ENCODE measurements at regions not wholly inside any gene's neighbourhood (a gene's known extent, or its start where the extent isn't known, plus 50 kb on each side); places are given as distances from the start of the nearest gene placed in this dataset.

- H3K27ac ChIP-seq (ENCODE audit: low read depth, low read length, severe bottlenecking): no peak overlapping the region
- no peak overlapping the region for H3K4me3 ChIP-seq (ENCODE audit: extremely low read depth, insufficient read depth, low read length, poor library complexity, severe bottlenecking)
- H3K36me3 ChIP-seq (ENCODE audit: control insufficient read depth, insufficient read depth, low read length): no peaks in the 10 kb centered on the region
- 91 to 94% methylated on average over 13 to 14 of the region's 14 CpGs for WGBS, 2 experiments (ENCODE audit: insufficient coverage in 2 of 2)
- peaks cover 7% of the 10 kb centered on the region for H3K4me1 ChIP-seq (ENCODE audit: control insufficient read depth, insufficient read depth, low read length, poor library complexity, severe bottlenecking)
- H3K9me3 ChIP-seq (ENCODE audit: control insufficient read depth, low read length): peaks cover 6% of the 10 kb centered on the region
Observed at GRCh38 chr2:64784168-64785061, 130.7 kb upstream of the SERTAD2 start.

GRCh38 chr2:64785245-64785644 is 131.5 kb upstream of the SERTAD2 start:
- no peak overlapping the region for H3K27ac ChIP-seq (ENCODE audit: low read depth, low read length, severe bottlenecking)
- peaks cover 6% of the 10 kb centered on the region for H3K9me3 ChIP-seq (ENCODE audit: control insufficient read depth, low read length)
- WGBS, 2 experiments (ENCODE audit: insufficient coverage in 2 of 2): 97 to 100% methylated on average over 2 to 3 of the region's 3 CpGs
- H3K36me3 ChIP-seq (ENCODE audit: control insufficient read depth, insufficient read depth, low read length): no peaks in the 10 kb centered on the region
- H3K4me3 ChIP-seq (ENCODE audit: extremely low read depth, insufficient read depth, low read length, poor library complexity, severe bottlenecking): no peak overlapping the region
- peaks cover under 1% of the 10 kb centered on the region for H3K4me1 ChIP-seq (ENCODE audit: control insufficient read depth, insufficient read depth, low read length, poor library complexity, severe bottlenecking)

GRCh38 chr2:64786343-64787018 is 132.8 kb upstream of the SERTAD2 start:
- Histone ChIP-seq H3K9me3 (ENCODE audit: control insufficient read depth, low read length) (peaks cover 6% of the 10 kb centered on the region), H3K4me1 (ENCODE audit: control insufficient read depth, insufficient read depth, low read length, poor library complexity, severe bottlenecking) (no peaks in the 10 kb centered on the region), H3K36me3 (ENCODE audit: control insufficient read depth, insufficient read depth, low read length) (no peaks in the 10 kb centered on the region), H3K27ac (ENCODE audit: low read depth, low read length, severe bottlenecking) (no peak overlapping the region), H3K4me3 (ENCODE audit: extremely low read depth, insufficient read depth, low read length, poor library complexity, severe bottlenecking) (no peak overlapping the region)

DNA sequence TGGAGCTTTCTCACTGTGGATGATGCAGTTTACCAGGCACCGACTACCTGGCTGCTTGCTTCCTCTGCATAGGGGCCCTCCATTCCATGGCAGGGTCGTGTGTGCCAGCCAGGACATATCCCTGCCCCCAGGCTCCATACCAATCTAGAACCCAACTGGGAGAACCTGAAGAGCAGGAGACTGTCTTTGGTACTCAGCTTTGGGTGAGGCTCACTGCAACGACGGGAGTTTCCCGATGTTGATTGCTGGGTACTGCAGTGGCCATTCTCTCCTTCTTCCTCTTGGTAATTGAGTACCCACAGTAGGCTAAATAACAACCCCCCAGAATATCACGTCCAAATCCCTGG is 133.3 kb upstream of the SERTAD2 start:
- Histone ChIP-seq H3K27ac (ENCODE audit: low read depth, low read length, severe bottlenecking) (no peak overlapping the region), H3K4me3 (ENCODE audit: extremely low read depth, insufficient read depth, low read length, poor library complexity, severe bottlenecking) (no peak overlapping the region), H3K4me1 (ENCODE audit: control insufficient read depth, insufficient read depth, low read length, poor library complexity, severe bottlenecking) (no peaks in the 10 kb centered on the region), H3K36me3 (ENCODE audit: control insufficient read depth, insufficient read depth, low read length) (no peaks in the 10 kb centered on the region), H3K9me3 (ENCODE audit: control insufficient read depth, low read length) (peaks cover 6% of the 10 kb centered on the region)
- 95 to 100% methylated on average over 3 to 5 of the region's 6 CpGs for WGBS, 2 experiments (ENCODE audit: insufficient coverage in 2 of 2)

DNA sequence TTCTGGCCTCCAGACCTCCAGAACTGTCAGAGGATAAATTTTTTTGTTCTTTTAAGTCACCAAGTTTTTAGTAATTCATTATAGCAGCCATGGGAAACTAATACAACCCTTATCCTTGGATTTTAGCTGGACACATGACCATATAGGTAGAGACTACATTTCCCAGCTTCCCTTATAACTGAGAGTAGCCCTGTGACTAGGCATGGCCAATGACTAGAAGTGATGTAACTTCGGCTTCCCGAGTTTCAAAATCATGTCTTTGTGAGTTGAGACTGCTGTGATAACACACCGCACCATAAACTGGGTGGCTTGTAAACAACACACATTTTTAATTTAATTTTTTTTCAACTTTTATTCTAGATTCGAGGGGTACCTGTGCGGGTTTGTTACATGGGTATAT is 134.0 kb upstream of the SERTAD2 start:
- H3K4me1 ChIP-seq (ENCODE audit: control insufficient read depth, insufficient read depth, low read length, poor library complexity, severe bottlenecking): no peaks in the 10 kb centered on the region
- H3K9me3 ChIP-seq (ENCODE audit: control insufficient read depth, low read length): peaks cover 6% of the 10 kb centered on the region
- WGBS, 2 experiments (ENCODE audit: insufficient coverage in 2 of 2): 60 to 64% methylated on average over 2 of the region's 5 CpGs
- H3K27ac ChIP-seq (ENCODE audit: low read depth, low read length, severe bottlenecking): no peak overlapping the region
- no peaks in the 10 kb centered on the region for H3K36me3 ChIP-seq (ENCODE audit: control insufficient read depth, insufficient read depth, low read length)
- H3K4me3 ChIP-seq (ENCODE audit: extremely low read depth, insufficient read depth, low read length, poor library complexity, severe bottlenecking): no peak overlapping the region

DNA sequence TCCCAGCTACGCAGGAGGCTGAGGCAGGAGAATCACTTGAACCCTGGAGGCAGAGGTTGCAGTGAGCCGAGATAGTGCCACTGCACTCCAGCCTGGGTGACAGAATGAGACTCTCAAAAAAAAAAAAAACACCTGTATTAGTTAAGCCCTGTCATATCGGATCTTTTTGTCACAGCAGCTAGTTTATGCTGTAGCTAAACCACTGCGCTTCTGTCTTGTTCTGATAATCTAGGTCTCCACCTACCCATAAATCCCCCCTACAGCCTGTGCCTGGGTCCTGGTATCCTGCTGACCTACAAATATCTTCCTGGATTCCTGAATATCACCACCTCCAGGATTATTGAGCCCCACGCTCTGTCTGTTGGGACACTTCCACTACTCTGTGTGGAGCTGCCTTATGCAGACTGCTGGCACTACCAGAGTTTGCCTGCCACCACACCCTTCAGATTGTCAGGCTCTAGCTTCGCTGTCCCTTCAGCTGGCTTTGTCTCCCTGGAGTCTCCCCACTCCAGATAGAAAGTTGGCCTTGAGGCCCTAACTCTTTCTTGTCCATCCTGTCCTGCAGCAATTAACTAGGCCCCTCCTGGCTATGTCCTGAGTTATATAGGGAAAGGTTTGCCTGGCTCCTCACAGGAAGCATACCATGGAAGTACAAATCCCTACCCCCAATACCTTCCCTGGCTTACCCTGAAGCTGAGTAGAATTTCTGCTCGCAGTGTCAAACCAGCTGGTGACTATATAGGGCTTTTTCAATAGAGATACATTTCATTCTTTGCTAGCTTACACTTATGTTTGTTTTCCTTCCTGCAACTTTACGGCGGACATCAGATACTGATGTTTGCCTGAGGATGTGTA is 136.0 kb upstream of the SERTAD2 start:
- H3K9me3 ChIP-seq (ENCODE audit: control insufficient read depth, low read length): peaks cover 6% of the 10 kb centered on the region
- 96 to 98% methylated on average over 6 to 9 of the region's 9 CpGs for WGBS, 2 experiments (ENCODE audit: insufficient coverage in 2 of 2)
- no peaks in the 10 kb centered on the region for H3K4me1 ChIP-seq (ENCODE audit: control insufficient read depth, insufficient read depth, low read length, poor library complexity, severe bottlenecking)
- H3K36me3 ChIP-seq (ENCODE audit: control insufficient read depth, insufficient read depth, low read length): no peaks in the 10 kb centered on the region
- H3K27ac ChIP-seq (ENCODE audit: low read depth, low read length, severe bottlenecking): no peak overlapping the region
- no peak overlapping the region for H3K4me3 ChIP-seq (ENCODE audit: extremely low read depth, insufficient read depth, low read length, poor library complexity, severe bottlenecking)

DNA sequence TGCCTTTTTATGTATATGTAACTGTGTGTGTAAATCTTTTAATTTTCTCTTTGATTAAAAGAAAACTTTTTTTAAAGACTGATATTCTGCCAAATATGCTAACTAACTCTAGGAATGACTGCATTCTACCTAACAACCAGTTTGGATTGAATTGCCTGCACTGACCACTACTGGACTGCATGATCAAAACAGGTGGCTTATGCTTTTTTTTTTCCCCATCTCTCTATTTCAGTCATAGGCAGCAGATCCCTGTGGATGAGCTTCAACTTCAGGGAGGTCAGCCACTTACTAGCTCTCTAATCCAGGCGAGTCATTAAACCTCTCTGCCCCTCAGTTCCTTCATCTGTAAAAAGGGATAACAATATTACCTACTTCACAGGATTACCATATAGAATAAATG is 138.6 kb upstream of the SERTAD2 start:
- no peaks in the 10 kb centered on the region for H3K4me1 ChIP-seq (ENCODE audit: control insufficient read depth, insufficient read depth, low read length, poor library complexity, severe bottlenecking)
- WGBS, 2 experiments (ENCODE audit: insufficient coverage in 2 of 2): 100% methylated on average over 1 of the region's 1 CpG
- peaks cover 6% of the 10 kb centered on the region for H3K9me3 ChIP-seq (ENCODE audit: control insufficient read depth, low read length)
- no peak overlapping the region for H3K4me3 ChIP-seq (ENCODE audit: extremely low read depth, insufficient read depth, low read length, poor library complexity, severe bottlenecking)
- H3K36me3 ChIP-seq (ENCODE audit: control insufficient read depth, insufficient read depth, low read length): no peaks in the 10 kb centered on the region
- H3K27ac ChIP-seq (ENCODE audit: low read depth, low read length, severe bottlenecking): no peak overlapping the region

GRCh38 chr2:64792995-64793639 is 139.4 kb upstream of the SERTAD2 start:
- Histone ChIP-seq H3K9me3 (ENCODE audit: control insufficient read depth, low read length) (peaks cover 6% of the 10 kb centered on the region), H3K4me1 (ENCODE audit: control insufficient read depth, insufficient read depth, low read length, poor library complexity, severe bottlenecking) (no peaks in the 10 kb centered on the region), H3K4me3 (ENCODE audit: extremely low read depth, insufficient read depth, low read length, poor library complexity, severe bottlenecking) (no peak overlapping the region), H3K27ac (ENCODE audit: low read depth, low read length, severe bottlenecking) (no peak overlapping the region), H3K36me3 (ENCODE audit: control insufficient read depth, insufficient read depth, low read length) (no peaks in the 10 kb centered on the region)
- WGBS, 2 experiments (ENCODE audit: insufficient coverage in 2 of 2): 85 to 93% methylated on average over 3 of the region's 5 CpGs

- Histone ChIP-seq H3K4me1 (ENCODE audit: control insufficient read depth, insufficient read depth, low read length, poor library complexity, severe bottlenecking) (no peaks in the 10 kb centered on the region), H3K36me3 (ENCODE audit: control insufficient read depth, insufficient read depth, low read length) (no peaks in the 10 kb centered on the region), H3K9me3 (ENCODE audit: control insufficient read depth, low read length) (peaks cover 2% of the 10 kb centered on the region), H3K27ac (ENCODE audit: low read depth, low read length, severe bottlenecking) (no peak overlapping the region), H3K4me3 (ENCODE audit: extremely low read depth, insufficient read depth, low read length, poor library complexity, severe bottlenecking) (no peak overlapping the region)
- 100% methylated on average over 1 of the region's 1 CpG; no CpG with 5 or more reads in 1 of the 2 experiments for whole genome bisulfite sequencing, 2 experiments (ENCODE audit: insufficient coverage in 2 of 2)
Observed at GRCh38 chr2:64793701-64794100, 140.0 kb upstream of the SERTAD2 start.

- Histone ChIP-seq H3K4me1 (ENCODE audit: control insufficient read depth, insufficient read depth, low read length, poor library complexity, severe bottlenecking) (no peaks in the 10 kb centered on the region), H3K4me3 (ENCODE audit: extremely low read depth, insufficient read depth, low read length, poor library complexity, severe bottlenecking) (no peak overlapping the region), H3K36me3 (ENCODE audit: control insufficient read depth, insufficient read depth, low read length) (no peaks in the 10 kb centered on the region), H3K27ac (ENCODE audit: low read depth, low read length, severe bottlenecking) (no peak overlapping the region), H3K9me3 (ENCODE audit: control insufficient read depth, low read length) (no peaks in the 10 kb centered on the region)
- 100% methylated on average over 1 of the region's 6 CpGs; no CpG with 5 or more reads in 1 of the 2 experiments for WGBS, 2 experiments (ENCODE audit: insufficient coverage in 2 of 2)
Observed at GRCh38 chr2:64794426-64794995, 140.8 kb upstream of the SERTAD2 start.

All from mesodermal cell (in vitro differentiated cells).